ENCODE measurements at regions not wholly inside any gene's neighbourhood (a gene's known extent, or its start where the extent isn't known, plus 50 kb on each side); places are given as distances from the start of the nearest gene placed in this dataset.

DNA sequence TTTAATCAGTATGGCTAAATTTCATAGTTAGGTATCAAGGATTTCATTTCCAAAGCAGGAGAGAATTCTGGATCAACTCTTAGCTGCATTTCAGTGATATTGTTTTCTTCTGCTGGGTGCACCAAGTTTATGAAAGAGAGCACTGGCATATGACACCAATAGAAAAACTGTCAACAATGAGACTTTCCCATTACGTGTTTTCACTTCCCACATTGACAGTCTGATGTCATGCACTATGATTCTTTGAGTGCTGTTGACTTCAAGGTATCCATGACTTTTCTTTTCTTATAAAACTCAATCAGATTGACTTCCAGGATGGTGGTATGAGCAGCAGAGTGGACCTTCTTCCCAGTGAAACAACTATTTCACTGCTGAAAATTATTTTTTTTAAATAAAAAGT lies 476.1 kb downstream of the EDEM1 start:
- H3K9me3 ChIP-seq (ENCODE audit: control insufficient read depth in 2 of 2, low read length in 2 of 2): peaks cover 6 to 27% of the 10 kb centered on the region in 2 experiments
- no peaks in the 10 kb centered on the region for H3K36me3 ChIP-seq (ENCODE audit: control insufficient read depth, insufficient read depth, low read length)
- no peak overlapping the region for H3K4me3 Mint-ChIP-seq
- H3K36me3 Mint-ChIP-seq: no peaks in the 10 kb centered on the region
- H3K27me3 Mint-ChIP-seq: no peaks in the 10 kb centered on the region
- no peak overlapping the region for H3K4me3 ChIP-seq (ENCODE audit: low read depth, low read length)
- H3K4me1 ChIP-seq (ENCODE audit: control insufficient read depth, insufficient read depth, low read length, poor library complexity, severe bottlenecking): no peaks in the 10 kb centered on the region
- H3K27me3 ChIP-seq (ENCODE audit: control insufficient read depth, insufficient read depth, low read length): no peaks in the 10 kb centered on the region
- DNase-seq: no peak
- no peak overlapping the region for H3K27ac Mint-ChIP-seq
- no peak for ATAC-seq (ENCODE audit: low read depth in 2 of 2)
- H3K9me3 Mint-ChIP-seq: peaks cover 0 to 27% (median 16%) of the 10 kb centered on the region in 7 donors
- no peaks in the 10 kb centered on the region for H3K4me1 Mint-ChIP-seq
- H3K27ac ChIP-seq (ENCODE audit: insufficient read depth, low read length, poor library complexity, severe bottlenecking): no peak overlapping the region

DNA sequence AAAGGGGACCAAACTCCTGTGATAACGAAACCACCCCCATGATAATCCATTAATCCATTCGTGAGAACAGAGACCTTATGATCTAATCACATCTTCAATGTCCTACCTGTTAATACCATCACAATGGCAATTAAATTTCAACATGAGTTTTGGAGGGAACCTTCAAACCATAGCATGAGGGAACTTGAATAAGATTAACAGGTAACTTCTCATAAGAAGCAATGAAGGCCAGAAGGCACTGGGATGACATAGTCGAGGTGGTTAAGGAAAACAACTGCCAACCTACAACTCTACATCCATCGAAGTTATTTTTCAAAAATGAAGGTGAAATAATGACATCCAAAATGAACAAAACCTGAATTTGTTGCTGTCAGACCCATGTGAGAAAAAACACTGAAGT lies 478.9 kb downstream of the EDEM1 start:
- Histone ChIP-seq H3K4me3 (ENCODE audit: low read depth, low read length) (no peak overlapping the region), H3K9me3 (ENCODE audit: control insufficient read depth in 2 of 2, low read length in 2 of 2) (peaks cover 6 to 27% of the 10 kb centered on the region in 2 experiments), H3K27ac (ENCODE audit: insufficient read depth, low read length, poor library complexity, severe bottlenecking) (no peak overlapping the region), H3K27me3 (ENCODE audit: control insufficient read depth, insufficient read depth, low read length) (no peaks in the 10 kb centered on the region), H3K4me1 (ENCODE audit: control insufficient read depth, insufficient read depth, low read length, poor library complexity, severe bottlenecking) (no peaks in the 10 kb centered on the region), H3K36me3 (ENCODE audit: control insufficient read depth, insufficient read depth, low read length) (no peaks in the 10 kb centered on the region)
- ATAC-seq (ENCODE audit: low read depth in 2 of 2) (no peak), DNase-seq (no peak)
- H3K36me3 Mint-ChIP-seq: no peaks in the 10 kb centered on the region
- no peaks in the 10 kb centered on the region for H3K4me1 Mint-ChIP-seq
- H3K27ac Mint-ChIP-seq: no peak overlapping the region
- peaks cover 6 to 21% (median 10%) of the 10 kb centered on the region in 7 donors for H3K9me3 Mint-ChIP-seq
- H3K27me3 Mint-ChIP-seq: no peaks in the 10 kb centered on the region
- H3K4me3 Mint-ChIP-seq: no peak overlapping the region

DNA sequence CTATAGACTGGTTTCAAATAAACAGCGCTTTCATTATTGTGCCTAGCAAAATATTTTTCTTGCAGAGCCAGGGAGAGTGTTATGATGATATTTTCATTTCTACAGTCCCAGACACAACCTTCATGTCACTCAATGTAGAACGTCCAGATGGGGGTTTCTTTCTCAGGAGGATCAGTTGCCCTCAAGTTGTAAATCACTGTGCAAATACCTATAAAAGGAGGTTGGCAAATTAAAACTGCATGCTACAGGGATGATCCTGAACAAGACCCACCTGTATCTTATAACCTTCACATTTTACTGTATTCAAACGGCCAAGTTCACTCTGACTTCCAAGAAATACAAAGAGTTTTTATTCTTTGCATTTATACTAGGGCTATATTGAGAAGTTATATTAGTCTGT lies 486.0 kb downstream of the EDEM1 start:
- Histone ChIP-seq H3K4me1 (ENCODE audit: control insufficient read depth, insufficient read depth, low read length, poor library complexity, severe bottlenecking) (no peaks in the 10 kb centered on the region), H3K4me3 (ENCODE audit: low read depth, low read length) (no peak overlapping the region), H3K36me3 (ENCODE audit: control insufficient read depth, insufficient read depth, low read length) (no peaks in the 10 kb centered on the region), H3K27me3 (ENCODE audit: control insufficient read depth, insufficient read depth, low read length) (no peaks in the 10 kb centered on the region), H3K27ac (ENCODE audit: insufficient read depth, low read length, poor library complexity, severe bottlenecking) (no peak overlapping the region), H3K9me3 (ENCODE audit: control insufficient read depth in 2 of 2, low read length in 2 of 2) (no peaks in the 10 kb centered on the region)
- DNase-seq (no peak), ATAC-seq (ENCODE audit: low read depth in 2 of 2) (no peak)
- no peak overlapping the region for H3K4me3 Mint-ChIP-seq
- peaks cover 0 to 18% (median 8%) of the 10 kb centered on the region in 7 donors for H3K9me3 Mint-ChIP-seq
- H3K27me3 Mint-ChIP-seq: no peaks in the 10 kb centered on the region
- H3K36me3 Mint-ChIP-seq: no peaks in the 10 kb centered on the region
- no peak overlapping the region for H3K27ac Mint-ChIP-seq
- no peaks in the 10 kb centered on the region for H3K4me1 Mint-ChIP-seq

DNA sequence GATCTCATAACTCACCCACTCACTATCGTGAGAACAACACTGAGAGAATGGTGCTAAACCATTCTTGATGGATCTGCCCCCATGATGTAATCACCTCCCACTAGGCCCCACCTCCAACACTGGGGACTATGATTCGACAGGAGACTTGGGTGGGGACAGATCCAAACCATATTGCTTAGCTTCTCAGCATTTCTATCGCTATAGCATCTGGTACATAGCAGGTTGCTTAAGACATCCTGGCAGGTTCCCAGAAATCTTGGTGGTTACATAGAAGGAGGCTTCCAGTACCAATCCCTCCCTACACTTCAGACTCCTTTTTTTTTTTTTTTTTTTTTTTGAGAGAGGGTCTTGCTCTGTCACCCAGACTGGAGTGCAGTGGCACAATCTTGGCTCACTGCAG lies 487.8 kb downstream of the EDEM1 start:
- no peak for ATAC-seq (ENCODE audit: low read depth in 2 of 2)

DNA sequence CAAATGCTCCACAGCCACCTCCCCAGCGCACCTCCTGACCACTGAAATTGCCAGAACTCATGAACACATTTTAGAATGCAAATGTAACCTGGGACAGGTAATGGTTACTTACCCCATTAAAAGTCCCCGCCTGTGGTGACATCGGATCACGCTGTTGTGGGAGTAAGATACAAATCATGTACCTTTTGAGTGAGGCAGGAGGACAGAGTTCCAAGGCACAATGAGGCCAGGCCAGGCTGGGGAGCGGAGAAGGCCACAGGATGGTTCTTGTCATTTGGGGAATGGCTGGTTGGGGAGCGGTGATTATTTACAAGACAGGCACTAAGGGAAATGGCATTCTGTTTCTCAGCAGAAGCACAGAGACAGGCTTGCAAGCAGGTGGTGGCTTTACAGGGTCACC lies 490.0 kb downstream of the EDEM1 start:
- Mint-ChIP-seq H3K4me3 (no peak overlapping the region), H3K4me1 (no peaks in the 10 kb centered on the region), H3K27ac (no peak overlapping the region), H3K27me3 (no peaks in the 10 kb centered on the region), H3K36me3 (no peaks in the 10 kb centered on the region), H3K9me3 (peaks cover 4 to 23% (median 7%) of the 10 kb centered on the region in 7 donors)
- ATAC-seq (ENCODE audit: low read depth in 2 of 2) (no peak), DNase-seq (no peak)
- Histone ChIP-seq H3K27me3 (ENCODE audit: control insufficient read depth, insufficient read depth, low read length) (no peaks in the 10 kb centered on the region), H3K36me3 (ENCODE audit: control insufficient read depth, insufficient read depth, low read length) (no peaks in the 10 kb centered on the region), H3K27ac (ENCODE audit: insufficient read depth, low read length, poor library complexity, severe bottlenecking) (no peak overlapping the region), H3K4me3 (ENCODE audit: low read depth, low read length) (no peak overlapping the region), H3K9me3 (ENCODE audit: control insufficient read depth in 2 of 2, low read length in 2 of 2) (no peaks in the 10 kb centered on the region), H3K4me1 (ENCODE audit: control insufficient read depth, insufficient read depth, low read length, poor library complexity, severe bottlenecking) (no peaks in the 10 kb centered on the region)

More for the DNA sequence above, 487.8 kb downstream of the EDEM1 start:
- Mint-ChIP-seq H3K4me3 (no peak overlapping the region), H3K4me1 (no peaks in the 10 kb centered on the region), H3K36me3 (no peaks in the 10 kb centered on the region), H3K27ac (no peak overlapping the region), H3K27me3 (no peaks in the 10 kb centered on the region), H3K9me3 (peaks cover 2 to 19% (median 8%) of the 10 kb centered on the region in 7 donors)
- Histone ChIP-seq H3K36me3 (ENCODE audit: control insufficient read depth, insufficient read depth, low read length) (no peaks in the 10 kb centered on the region), H3K4me3 (ENCODE audit: low read depth, low read length) (no peak overlapping the region), H3K27me3 (ENCODE audit: control insufficient read depth, insufficient read depth, low read length) (no peaks in the 10 kb centered on the region), H3K9me3 (ENCODE audit: control insufficient read depth in 2 of 2, low read length in 2 of 2) (no peaks in the 10 kb centered on the region), H3K4me1 (ENCODE audit: control insufficient read depth, insufficient read depth, low read length, poor library complexity, severe bottlenecking) (no peaks in the 10 kb centered on the region), H3K27ac (ENCODE audit: insufficient read depth, low read length, poor library complexity, severe bottlenecking) (no peak overlapping the region)
- DNase-seq: no peak

DNA sequence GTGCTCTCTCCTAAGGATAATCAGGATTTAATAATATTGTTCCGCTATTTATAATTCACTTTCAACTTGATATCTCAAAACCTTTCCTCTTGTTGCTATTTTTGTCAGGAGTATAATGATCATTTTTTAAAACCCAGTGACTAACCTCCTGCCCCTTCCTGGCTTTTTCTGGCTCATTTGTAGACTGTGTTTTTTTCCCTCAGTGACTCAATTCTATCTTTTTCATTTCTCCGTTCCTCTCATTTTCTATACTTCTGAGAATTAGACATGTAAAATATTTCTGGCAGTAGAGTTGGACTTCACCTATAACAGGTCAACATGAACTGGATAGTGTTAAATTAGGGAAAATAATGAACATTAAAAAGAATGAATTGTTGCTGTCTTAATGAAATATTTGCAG lies 490.7 kb downstream of the EDEM1 start:
- Histone ChIP-seq H3K27ac (ENCODE audit: insufficient read depth, low read length, poor library complexity, severe bottlenecking) (no peak overlapping the region), H3K9me3 (ENCODE audit: control insufficient read depth in 2 of 2, low read length in 2 of 2) (no peaks in the 10 kb centered on the region), H3K4me1 (ENCODE audit: control insufficient read depth, insufficient read depth, low read length, poor library complexity, severe bottlenecking) (no peaks in the 10 kb centered on the region), H3K27me3 (ENCODE audit: control insufficient read depth, insufficient read depth, low read length) (no peaks in the 10 kb centered on the region), H3K36me3 (ENCODE audit: control insufficient read depth, insufficient read depth, low read length) (no peaks in the 10 kb centered on the region), H3K4me3 (ENCODE audit: low read depth, low read length) (no peak overlapping the region)
- Mint-ChIP-seq H3K27ac (no peak overlapping the region), H3K4me1 (no peaks in the 10 kb centered on the region), H3K36me3 (no peaks in the 10 kb centered on the region), H3K4me3 (no peak overlapping the region), H3K27me3 (no peaks in the 10 kb centered on the region), H3K9me3 (peaks cover 4 to 23% (median 7%) of the 10 kb centered on the region in 7 donors)
- DNase-seq (no peak), ATAC-seq (ENCODE audit: low read depth in 2 of 2) (no peak)

DNA sequence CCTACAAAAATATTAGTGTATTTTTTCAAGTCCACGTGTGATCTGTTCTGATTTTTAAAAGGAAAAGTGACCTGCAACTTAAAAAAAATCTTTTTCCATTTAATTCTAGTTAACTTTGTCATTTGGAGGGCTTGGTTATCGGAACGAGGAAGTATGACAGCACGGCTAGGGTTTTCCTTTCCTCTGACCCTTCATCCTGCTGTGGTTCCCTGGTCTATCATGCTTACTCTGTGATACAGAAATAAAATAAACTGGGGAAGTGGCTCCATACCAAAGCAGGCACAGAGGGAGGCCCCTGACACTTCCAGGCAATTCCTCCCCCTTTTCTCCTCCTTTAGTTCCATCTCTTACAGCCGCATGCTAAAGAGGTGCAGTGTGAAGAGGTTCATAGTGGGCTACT lies 491.3 kb downstream of the EDEM1 start:
- Histone ChIP-seq H3K27ac (ENCODE audit: insufficient read depth, low read length, poor library complexity, severe bottlenecking) (no peak overlapping the region), H3K36me3 (ENCODE audit: control insufficient read depth, insufficient read depth, low read length) (no peaks in the 10 kb centered on the region), H3K4me1 (ENCODE audit: control insufficient read depth, insufficient read depth, low read length, poor library complexity, severe bottlenecking) (no peaks in the 10 kb centered on the region), H3K9me3 (ENCODE audit: control insufficient read depth in 2 of 2, low read length in 2 of 2) (no peaks in the 10 kb centered on the region), H3K4me3 (ENCODE audit: low read depth, low read length) (no peak overlapping the region), H3K27me3 (ENCODE audit: control insufficient read depth, insufficient read depth, low read length) (no peaks in the 10 kb centered on the region)
- H3K9me3 Mint-ChIP-seq: peaks cover 4 to 21% (median 6%) of the 10 kb centered on the region in 7 donors
- H3K27ac Mint-ChIP-seq: no peak overlapping the region
- no peak overlapping the region for H3K4me3 Mint-ChIP-seq
- no peak for DNase-seq
- H3K4me1 Mint-ChIP-seq: no peaks in the 10 kb centered on the region
- H3K36me3 Mint-ChIP-seq: no peaks in the 10 kb centered on the region
- no peak for ATAC-seq (ENCODE audit: low read depth in 2 of 2)
- H3K27me3 Mint-ChIP-seq: no peaks in the 10 kb centered on the region

DNA sequence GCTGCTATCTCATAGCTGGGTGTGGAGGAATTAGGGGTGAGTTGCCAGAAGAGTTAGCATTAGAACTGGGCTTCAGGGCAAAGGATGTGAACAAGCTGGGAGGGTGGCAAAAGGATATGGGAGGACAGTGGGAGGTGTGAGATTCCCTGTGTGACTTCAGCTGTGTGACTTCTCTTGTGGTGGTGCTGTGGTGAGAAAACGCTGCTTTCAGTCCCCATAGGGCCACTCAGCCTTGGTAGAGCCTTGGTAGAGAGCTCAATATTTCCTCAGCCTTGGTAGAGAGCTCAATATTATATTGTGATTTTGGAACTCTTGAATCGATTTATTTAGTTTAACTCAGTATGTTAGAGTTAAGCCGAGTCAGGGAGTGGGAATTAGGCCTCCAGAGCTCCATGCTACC lies 499.7 kb downstream of the EDEM1 start:
- no peaks in the 10 kb centered on the region for H3K36me3 Mint-ChIP-seq
- no peaks in the 10 kb centered on the region for H3K36me3 ChIP-seq (ENCODE audit: control insufficient read depth, insufficient read depth, low read length)
- peaks cover 0 to 4% of the 10 kb centered on the region in 2 experiments for H3K9me3 ChIP-seq (ENCODE audit: control insufficient read depth in 2 of 2, low read length in 2 of 2)
- H3K27ac Mint-ChIP-seq: no peak overlapping the region
- no peak overlapping the region for H3K4me3 ChIP-seq (ENCODE audit: low read depth, low read length)
- DNase-seq (no peak), ATAC-seq (ENCODE audit: low read depth in 2 of 2) (no peak)
- H3K9me3 Mint-ChIP-seq: peaks cover 7 to 18% (median 11%) of the 10 kb centered on the region in 7 donors
- no peaks in the 10 kb centered on the region for H3K4me1 ChIP-seq (ENCODE audit: control insufficient read depth, insufficient read depth, low read length, poor library complexity, severe bottlenecking)
- no peaks in the 10 kb centered on the region for H3K27me3 Mint-ChIP-seq
- H3K4me3 Mint-ChIP-seq: no peak overlapping the region
- no peak overlapping the region for H3K27ac ChIP-seq (ENCODE audit: insufficient read depth, low read length, poor library complexity, severe bottlenecking)
- H3K4me1 Mint-ChIP-seq: no peaks in the 10 kb centered on the region
- no peaks in the 10 kb centered on the region for H3K27me3 ChIP-seq (ENCODE audit: control insufficient read depth, insufficient read depth, low read length)

All from CD4-positive, CD25-positive, alpha-beta regulatory T cell (primary cell).